HG03139 (cell line): ENCODE measurements at regions not wholly inside any gene's neighbourhood (a gene's known extent, or its start where the extent isn't known, plus 50 kb on each side); places are given as distances from the start of the nearest gene placed in this dataset.

Experiments used
- ATAC-seq: cut with Tn5 transposase; IDR thresholded peaks from one replicate; pipeline ENCODE4 v1.9.1; 2021; ENCODE audit not compliant: unreplicated experiment

DNA sequence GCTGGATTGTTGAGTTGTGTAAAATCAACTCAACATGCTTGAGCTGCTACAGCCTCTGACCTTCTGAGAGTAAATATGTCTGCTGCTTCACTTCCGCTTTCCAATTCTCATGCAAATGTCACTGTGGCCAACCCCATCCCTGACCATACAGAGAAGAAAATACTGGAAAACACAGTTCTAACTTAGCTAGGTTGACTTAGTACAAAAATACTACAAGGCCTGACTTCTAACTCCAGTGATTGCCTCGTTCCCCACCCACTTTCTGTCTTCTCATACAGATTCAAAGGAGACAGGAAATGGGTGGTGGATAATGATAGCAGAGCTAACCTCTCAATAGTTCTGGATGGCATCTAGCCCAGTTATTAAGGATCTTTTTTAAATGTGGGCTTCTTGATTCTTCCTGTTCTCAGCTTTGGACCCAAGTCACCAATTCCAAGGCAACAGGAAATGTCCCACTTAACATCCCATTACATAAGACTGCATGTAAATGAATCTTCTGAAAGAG, 226.6 kb upstream of the SLC24A2 start:
- ATAC-seq = no peak

GRCh38 chr9:20014168-20014567, 225.3 kb upstream of the SLC24A2 start:
- ATAC-seq = no peak

- no peak for ATAC-seq
These were observed 223.4 kb upstream of the SLC24A2 start for GRCh38 chr9:20012232-20012631.

- no peak for ATAC-seq
These were observed 220.8 kb upstream of the SLC24A2 start for GRCh38 chr9:20009606-20010005.

DNA sequence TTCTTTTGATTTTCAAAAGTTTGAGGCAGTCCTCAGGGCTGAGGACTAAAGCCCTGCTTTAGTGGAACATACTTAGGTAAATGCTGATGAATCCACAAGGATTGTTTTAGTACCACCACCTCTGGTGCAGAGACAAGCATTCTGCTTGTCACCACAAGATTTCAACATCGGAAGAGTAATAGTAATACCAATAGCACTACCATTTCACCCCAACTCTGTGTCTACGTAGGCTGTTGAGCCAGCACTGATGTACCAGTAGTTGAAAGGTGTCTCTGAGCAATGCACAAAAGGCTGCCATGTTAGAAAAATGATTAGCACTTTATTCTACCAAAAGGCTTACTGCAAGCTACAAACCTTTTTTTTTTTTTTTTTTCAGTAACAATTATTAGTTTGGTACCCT, 213.2 kb upstream of the SLC24A2 start:
- ATAC-seq = no peak

DNA sequence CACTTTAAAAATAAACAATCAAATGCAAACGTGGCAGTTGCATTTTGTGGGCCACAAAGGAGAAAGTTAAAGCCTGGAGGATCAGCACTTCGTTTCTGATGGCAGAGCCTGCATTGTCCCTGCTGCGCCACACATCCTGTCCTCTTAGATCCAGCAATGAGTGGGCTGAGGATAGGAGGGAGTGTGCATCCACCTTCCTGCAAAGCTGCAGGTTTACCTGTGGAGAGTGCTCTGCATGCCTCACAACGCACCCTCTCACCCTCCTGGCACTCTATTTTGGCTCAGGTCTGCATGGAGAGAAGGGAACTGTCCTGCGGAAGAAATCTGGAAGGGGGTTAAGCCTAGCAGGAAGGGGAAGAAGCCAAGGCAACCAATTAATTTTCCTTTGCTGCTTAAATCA, 212.2 kb upstream of the SLC24A2 start:
- no peak for ATAC-seq

- ATAC-seq = peak; percentile 84
These were observed 210.7 kb upstream of the SLC24A2 start for GRCh38 chr9:19999491-20000057.

- no peak for ATAC-seq
These were observed 210.1 kb upstream of the SLC24A2 start for GRCh38 chr9:19998823-19999455.

- ATAC-seq = peak; percentile 28
These were observed 209.3 kb upstream of the SLC24A2 start for GRCh38 chr9:19998153-19998552.

DNA sequence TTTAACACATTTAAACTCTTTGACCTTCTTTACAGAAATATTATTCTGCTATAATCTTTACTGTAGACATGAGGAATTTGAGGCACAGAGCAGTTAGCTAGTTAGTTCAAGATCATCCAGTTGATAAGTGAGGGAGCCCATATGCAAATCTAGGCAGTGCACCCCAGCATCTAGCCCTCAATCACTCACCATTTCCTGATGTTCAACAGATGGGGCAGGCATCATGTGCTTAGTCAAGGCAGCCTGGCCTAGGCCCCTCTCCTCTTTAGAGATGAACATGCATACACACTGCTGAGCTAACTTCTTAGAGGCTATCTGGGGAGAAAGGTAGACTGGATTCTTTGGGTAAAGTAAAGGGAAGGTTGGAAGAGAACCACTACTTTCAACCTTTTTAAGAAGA, 206.8 kb upstream of the SLC24A2 start:
- no peak for ATAC-seq

- no peak for ATAC-seq
These were observed 205.5 kb upstream of the SLC24A2 start for GRCh38 chr9:19994296-19994695.

DNA sequence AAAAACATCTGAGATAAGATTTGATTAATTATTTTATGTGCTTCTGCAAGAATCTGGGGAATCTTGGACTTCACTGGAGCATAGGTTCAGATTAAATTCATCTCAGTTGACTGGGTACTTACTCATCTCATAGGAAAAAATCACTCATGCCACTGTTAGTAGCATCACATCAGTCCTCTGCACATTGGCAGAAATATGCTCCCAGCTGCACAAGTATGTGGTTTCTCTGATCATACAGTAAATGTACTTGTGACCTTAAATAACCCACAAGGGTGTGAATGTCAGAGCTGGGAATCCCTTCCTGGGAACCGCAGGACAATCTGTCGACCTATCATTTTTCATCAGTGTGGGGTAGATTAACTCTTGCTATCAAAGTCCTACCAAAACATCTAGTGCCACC, 203.7 kb upstream of the SLC24A2 start:
- no peak for ATAC-seq

GRCh38 chr9:19989213-19989612, 200.4 kb upstream of the SLC24A2 start:
- no peak for ATAC-seq

DNA sequence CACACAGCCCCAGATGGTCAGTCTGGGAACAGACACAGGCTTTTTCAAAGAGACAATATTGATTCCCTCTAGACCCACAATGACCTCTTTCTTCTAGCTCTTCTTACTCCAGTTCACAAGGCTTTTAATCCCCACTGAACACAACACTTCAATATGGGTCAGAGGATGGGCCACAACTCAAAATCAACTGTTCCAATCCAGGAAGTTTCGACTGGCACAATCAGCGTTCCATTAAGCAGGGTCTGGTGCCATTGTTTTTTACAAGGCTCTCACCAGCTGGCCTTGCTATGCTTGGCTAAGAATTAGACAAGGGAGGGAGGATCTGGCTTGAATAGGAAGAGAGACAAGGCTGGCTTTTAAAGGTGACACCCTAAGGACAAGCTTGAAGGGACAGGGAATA, 199.4 kb upstream of the SLC24A2 start:
- no peak for ATAC-seq

GRCh38 chr9:19985081-19985480, 196.2 kb upstream of the SLC24A2 start:
- no peak for ATAC-seq

DNA sequence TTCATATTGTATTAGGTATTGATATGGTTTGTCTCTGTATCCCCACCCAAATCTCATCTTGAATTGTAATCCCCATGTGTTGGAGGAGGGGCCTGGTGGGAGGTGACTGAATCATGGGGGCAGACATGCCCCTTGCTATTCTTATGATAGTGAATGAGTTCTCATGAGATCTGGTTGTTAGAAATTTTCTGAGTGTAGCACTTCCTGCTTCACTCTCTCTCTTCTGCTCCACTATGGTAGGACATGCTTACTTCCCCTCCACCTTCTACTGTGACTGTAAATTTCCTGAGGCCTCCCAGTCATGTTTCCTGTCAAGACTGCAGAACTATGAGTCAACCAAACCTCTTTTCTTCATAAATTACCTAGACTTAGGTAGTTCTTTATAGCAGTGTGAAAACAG, 187.4 kb upstream of the SLC24A2 start:
- no peak for ATAC-seq

DNA sequence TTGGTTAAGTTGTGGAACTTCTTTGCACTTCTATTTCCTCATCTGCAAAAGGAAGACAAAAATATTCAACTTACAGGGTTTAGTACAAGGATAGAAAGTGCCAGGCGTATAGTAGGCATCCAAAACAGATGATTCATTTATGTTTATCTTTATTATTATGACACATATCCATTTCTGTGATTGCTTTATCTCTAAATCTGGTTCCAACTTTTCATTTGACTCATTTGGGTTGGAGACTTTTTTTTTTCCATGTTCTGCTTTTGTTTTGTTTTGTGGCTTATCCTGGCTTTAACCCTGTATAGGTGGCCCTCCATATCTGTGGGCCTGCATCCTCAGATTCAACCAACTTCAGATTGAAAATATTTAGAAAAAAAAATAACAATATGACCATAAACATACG, 186.7 kb upstream of the SLC24A2 start:
- ATAC-seq = no peak

- no peak for ATAC-seq
These were observed 180.9 kb upstream of the SLC24A2 start for GRCh38 chr9:19969721-19970120.

GRCh38 chr9:19967888-19968459, 179.1 kb upstream of the SLC24A2 start:
- no peak for ATAC-seq

DNA sequence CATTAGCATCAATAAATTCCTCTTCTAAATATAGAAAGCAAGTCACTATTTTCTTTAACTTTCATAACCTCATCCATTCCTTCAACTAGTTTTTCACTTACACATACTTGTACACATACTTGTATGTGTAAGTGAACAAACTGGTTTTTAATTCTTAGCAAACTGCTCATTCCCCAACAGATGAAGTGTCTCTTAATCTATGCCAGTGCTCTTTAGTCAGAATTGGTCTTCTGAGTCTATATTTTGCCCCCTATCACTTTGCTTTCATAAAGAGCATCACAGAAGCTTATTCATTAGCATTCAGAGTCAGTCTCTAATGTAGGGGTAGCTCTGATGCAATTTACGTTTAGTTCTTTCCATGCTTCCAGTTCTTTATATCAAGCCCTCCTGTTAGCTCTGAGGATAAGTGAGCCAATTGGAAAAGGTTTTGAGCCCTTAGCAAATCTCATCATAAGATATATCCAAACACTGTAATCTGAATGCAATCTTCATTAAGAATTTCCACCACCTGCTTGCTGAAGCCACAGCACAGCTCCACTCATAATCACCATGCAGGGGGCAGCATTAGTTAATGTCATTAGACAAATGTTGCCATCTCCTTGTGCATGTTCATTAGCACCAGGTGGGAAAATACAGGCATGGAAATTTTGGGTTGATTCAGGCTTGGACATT, 178.5 kb upstream of the SLC24A2 start:
- ATAC-seq = no peak

DNA sequence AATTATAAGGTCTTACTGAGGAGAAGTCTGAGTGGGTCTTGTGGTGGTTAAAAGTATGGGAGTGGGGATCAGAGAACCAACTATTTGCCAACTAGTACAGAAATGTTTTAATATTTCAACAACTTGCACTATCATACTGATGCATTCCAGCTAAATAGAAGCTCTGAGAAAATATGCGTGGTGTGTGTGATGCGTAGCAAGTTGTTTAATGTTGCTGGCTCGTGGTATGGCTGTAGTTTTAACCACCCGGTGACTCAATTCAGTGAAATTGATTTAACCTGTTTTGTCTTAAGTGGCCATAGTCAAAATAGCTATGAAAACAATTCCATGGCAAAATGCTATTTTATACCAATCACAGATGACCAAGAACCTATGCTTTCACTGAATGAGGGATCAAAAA, 176.5 kb upstream of the SLC24A2 start:
- ATAC-seq = no peak

DNA sequence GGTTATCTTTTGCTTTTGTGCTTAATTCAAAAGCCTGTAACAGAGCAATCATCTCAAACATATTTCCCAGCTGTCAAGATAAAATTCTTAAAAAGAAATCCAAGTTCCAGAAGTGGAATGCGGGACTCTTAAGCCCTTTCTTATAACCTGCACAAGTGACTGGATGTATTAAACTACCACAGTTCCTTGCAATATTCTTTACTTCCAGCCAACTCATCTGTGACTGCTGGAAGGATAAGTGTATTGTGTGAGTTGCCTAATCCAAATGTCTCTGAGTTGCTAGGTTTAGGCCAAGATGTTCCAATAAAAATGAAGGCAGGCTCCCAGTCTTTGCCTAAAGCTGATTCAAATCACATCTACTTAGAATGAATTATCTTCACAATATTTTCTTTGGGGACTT, 159.2 kb upstream of the SLC24A2 start:
- no peak for ATAC-seq
